B cell (primary cell): ENCODE measurements at regions not wholly inside any gene's neighbourhood (a gene's known extent, or its start where the extent isn't known, plus 50 kb on each side); places are given as distances from the start of the nearest gene placed in this dataset.
"Not testable (repeated sequence)": the region's sequence is repeated elsewhere in the genome, so short reads cannot be mapped to it uniquely, and the experiment has no call there.

Experiments used
- ATAC-seq: fragments of 200-7000 bp; cut with Tn5 transposase; one replicate; pipeline ENCODE4 v1.10.0; 2021; ENCODE audit warnings: low read depth, mild to moderate bottlenecking, moderate number of reproducible peaks, moderate library complexity
- CTCF ChIA-PET: fragments of 350-600 bp; sonication (Branson Sonifier 250); formaldehyde crosslinking; loops from one replicate; lab custom pipeline; 2021; ENCODE audit warnings: antibody characterized with exemption, inconsistent platforms; lab: Charles Lee
- POLR2A ChIA-PET: fragments of 350-600 bp; sonication (Branson Sonifier 250); formaldehyde crosslinking; loops from one replicate; lab custom pipeline; 2021; ENCODE audit warnings: antibody characterized with exemption; lab: Charles Lee
- DNase-seq: peaks from one replicate; pipeline ENCODE4 v3.0.0; 2013
- H2AFZ ChIP-seq: 2 replicates; pipeline ENCODE4 v1.6.1; 2012; ENCODE audit warnings: mild to moderate bottlenecking, low read depth, low read length; ENCODE audit not compliant: insufficient read depth, poor library complexity, severe bottlenecking
- H3K27ac ChIP-seq, 2 donors: 1 replicate in 1 of 2; 2 replicates in 1 of 2; pipeline ENCODE4 v1.5.1; 2012 to 2013; ENCODE audit warnings: low read length in 2 of 2, mild to moderate bottlenecking in 2 of 2, moderate library complexity in 1 of 2
- H3K27me3 ChIP-seq, 4 experiments: fragments of 200-600 bp in 1 of 4; sonication (generic) in 1 of 4; replicated peaks in 1 of 4; 1 replicate in 2 of 4; 2 replicates in 2 of 4; pipeline versions ENCODE4 v1.6.1 to v1.7.0; 2013 to 2016; ENCODE audit warnings: low read length in 3 of 4, mild to moderate bottlenecking in 2 of 4, mixed read lengths in 1 of 4, moderate library complexity in 1 of 4; ENCODE audit not compliant: insufficient read depth in 4 of 4, control insufficient read depth in 3 of 4; ENCODE audit errors: control extremely low read depth in 1 of 4
- H3K36me3 ChIP-seq, 2 experiments: replicated peaks in 1 of 2; 1 replicate in 1 of 2; 2 replicates in 1 of 2; pipeline versions ENCODE4 v1.6.1 to v1.7.1; 2013; ENCODE audit warnings: low read length in 1 of 2; ENCODE audit not compliant: insufficient read depth in 2 of 2, control insufficient read depth in 1 of 2; ENCODE audit errors: control extremely low read depth in 1 of 2, extremely low read depth in 1 of 2
- H3K4me1 ChIP-seq, 2 donors: fragments of 200-600 bp in 1 of 2; sonication (generic) in 1 of 2; 1 replicate in 1 of 2; 2 replicates in 1 of 2; pipeline versions ENCODE4 v1.5.1 to v1.6.1; 2013 to 2017; ENCODE audit warnings: low read length in 2 of 2; ENCODE audit not compliant: control insufficient read depth in 2 of 2, insufficient read depth in 2 of 2
- H3K4me2 ChIP-seq: replicated peaks from 2 replicates; pipeline ENCODE3; 2012; ENCODE audit warnings: mild to moderate bottlenecking, low read depth, low read length; ENCODE audit not compliant: poor library complexity, severe bottlenecking
- H3K4me3 ChIP-seq, 5 experiments: fragments of 200-600 bp in 1 of 5; sonication (generic) in 1 of 5; 1 replicate in 3 of 5; 2 replicates in 2 of 5; pipeline versions ENCODE4 v1.5.1 to v1.7.0; 2011 to 2016; ENCODE audit warnings: low read length in 4 of 5, mild to moderate bottlenecking in 4 of 5, low read depth in 2 of 5, control low read depth in 1 of 5, moderate library complexity in 1 of 5; ENCODE audit not compliant: insufficient read depth in 1 of 5; ENCODE audit errors: control extremely low read depth in 1 of 5, extremely low read depth in 1 of 5
- H3K79me2 ChIP-seq: fragments of 200-600 bp; sonication (generic); one replicate; pipeline ENCODE4 v1.6.0; 2016; ENCODE audit warnings: low read length; ENCODE audit not compliant: control insufficient read depth, insufficient read depth
- H3K9ac ChIP-seq: fragments of 200-600 bp; sonication (generic); 2 replicates; pipeline ENCODE4 v1.6.1; 2017; ENCODE audit warnings: mild to moderate bottlenecking, low read length, moderate library complexity
- H3K9me3 ChIP-seq, 3 donors: one replicate each; pipeline versions ENCODE4 v1.6.1 to v1.7.1; 2013; ENCODE audit warnings: low read length in 2 of 3; ENCODE audit not compliant: control insufficient read depth in 2 of 3, insufficient read depth in 1 of 3; ENCODE audit errors: control extremely low read depth in 1 of 3
- H4K20me1 ChIP-seq: 2 replicates; pipeline ENCODE4 v1.6.0; 2012; ENCODE audit warnings: mild to moderate bottlenecking, low read length; ENCODE audit not compliant: insufficient read depth, control insufficient read depth, poor library complexity, severe bottlenecking
- H3K27ac Mint-ChIP-seq: one replicate; pipeline ENCODE4 v1.8.0; 2021; ENCODE audit warnings: mixed read lengths
- H3K27me3 Mint-ChIP-seq: one replicate; pipeline ENCODE4 v1.8.0; 2021; ENCODE audit warnings: mixed read lengths
- H3K4me1 Mint-ChIP-seq: one replicate; pipeline ENCODE4 v1.8.0; 2021; ENCODE audit warnings: mixed read lengths
- H3K4me3 Mint-ChIP-seq: one replicate; pipeline ENCODE4 v1.8.0; 2021; ENCODE audit warnings: mixed read lengths
- H3K9me3 Mint-ChIP-seq: one replicate; pipeline ENCODE4 v1.8.0; 2022; ENCODE audit warnings: mixed read lengths; ENCODE audit not compliant: insufficient read depth
- EZH2 ChIP-seq: IDR thresholded peaks from 2 replicates; pipeline ENCODE4 v1.6.1; 2012; ENCODE audit warnings: borderline replicate concordance, low read depth, mild to moderate bottlenecking, moderate library complexity, low read length; ENCODE audit not compliant: insufficient read depth, poor library complexity, severe bottlenecking
- WGBS: methylation state at CpG from one replicate; pipeline ENCODE4 v1.1.5; 2013; ENCODE audit warnings: missing lambda C conversion rate; ENCODE audit not compliant: insufficient coverage; 5-methylcytosine and 5-hydroxymethylcytosine counted together
- intact Hi-C: fragments of 100-400 bp; cut with micrococcal nuclease; formaldehyde crosslinking; loops from one replicate; pipeline ENCODE4 v1.10.0; 2022
- TF ChIP-seq, protein P1 (sequence below): fragments of 200-600 bp; IDR thresholded peaks from one replicate; pipeline ENCODE4 v1.8.0; 2022; ENCODE audit warnings: antibody characterized with exemption, mild to moderate bottlenecking

DNA sequence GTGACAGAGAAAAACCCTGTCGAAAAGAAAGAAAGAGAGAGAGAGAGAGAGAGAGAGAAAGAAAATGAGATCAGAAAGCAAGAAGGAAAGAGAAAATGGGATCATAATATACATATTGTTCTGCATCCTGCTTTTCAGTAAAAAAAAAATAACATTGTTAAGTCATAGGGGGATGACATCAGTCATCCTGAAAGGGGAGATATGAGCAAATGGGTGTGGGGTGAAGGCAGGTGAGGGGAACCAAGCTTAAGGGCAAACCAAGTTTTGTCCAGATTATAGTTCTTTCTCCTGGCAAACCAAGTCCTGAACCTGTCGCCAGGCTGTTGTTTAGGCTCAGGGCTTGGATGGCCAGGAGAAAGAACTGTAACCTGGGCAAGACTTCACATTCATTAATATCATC, 92.6 kb upstream of the TMTC4 start:
- CTCF ChIA-PET = no interaction called here
- Histone ChIP-seq H3K79me2 (no peaks in the 10 kb centered on the region), H4K20me1 (no peaks in the 10 kb centered on the region), H3K27me3 (no peaks in the 10 kb centered on the region), H3K36me3 (no peaks in the 10 kb centered on the region), H3K4me1 (no peaks in the 10 kb centered on the region), H3K27ac (no peak overlapping the region), H3K9ac (no peak overlapping the region), H3K4me2 (no peak overlapping the region), H3K4me3 (no peak overlapping the region), H3K9me3 (peaks cover 0 to 9% (median 0%) of the 10 kb centered on the region in 3 donors), H2AFZ (no peak overlapping the region)
- Mint-ChIP-seq H3K4me1 (no peaks in the 10 kb centered on the region), H3K27me3 (peaks cover 3% of the 10 kb centered on the region), H3K27ac (no peak overlapping the region), H3K9me3 (peaks cover 2% of the 10 kb centered on the region), H3K4me3 (no peak overlapping the region)
- TF ChIP-seq, protein P1, sequence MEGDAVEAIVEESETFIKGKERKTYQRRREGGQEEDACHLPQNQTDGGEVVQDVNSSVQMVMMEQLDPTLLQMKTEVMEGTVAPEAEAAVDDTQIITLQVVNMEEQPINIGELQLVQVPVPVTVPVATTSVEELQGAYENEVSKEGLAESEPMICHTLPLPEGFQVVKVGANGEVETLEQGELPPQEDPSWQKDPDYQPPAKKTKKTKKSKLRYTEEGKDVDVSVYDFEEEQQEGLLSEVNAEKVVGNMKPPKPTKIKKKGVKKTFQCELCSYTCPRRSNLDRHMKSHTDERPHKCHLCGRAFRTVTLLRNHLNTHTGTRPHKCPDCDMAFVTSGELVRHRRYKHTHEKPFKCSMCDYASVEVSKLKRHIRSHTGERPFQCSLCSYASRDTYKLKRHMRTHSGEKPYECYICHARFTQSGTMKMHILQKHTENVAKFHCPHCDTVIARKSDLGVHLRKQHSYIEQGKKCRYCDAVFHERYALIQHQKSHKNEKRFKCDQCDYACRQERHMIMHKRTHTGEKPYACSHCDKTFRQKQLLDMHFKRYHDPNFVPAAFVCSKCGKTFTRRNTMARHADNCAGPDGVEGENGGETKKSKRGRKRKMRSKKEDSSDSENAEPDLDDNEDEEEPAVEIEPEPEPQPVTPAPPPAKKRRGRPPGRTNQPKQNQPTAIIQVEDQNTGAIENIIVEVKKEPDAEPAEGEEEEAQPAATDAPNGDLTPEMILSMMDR = no peak
- no peak for TF ChIP-seq EZH2
- DNase-seq (no peak), ATAC-seq (no peak)
- POLR2A ChIA-PET = no interaction called here
- intact Hi-C loops = no loop called here
- whole genome bisulfite sequencing = 86% methylated on average over 1 of the region's 2 CpGs

DNA sequence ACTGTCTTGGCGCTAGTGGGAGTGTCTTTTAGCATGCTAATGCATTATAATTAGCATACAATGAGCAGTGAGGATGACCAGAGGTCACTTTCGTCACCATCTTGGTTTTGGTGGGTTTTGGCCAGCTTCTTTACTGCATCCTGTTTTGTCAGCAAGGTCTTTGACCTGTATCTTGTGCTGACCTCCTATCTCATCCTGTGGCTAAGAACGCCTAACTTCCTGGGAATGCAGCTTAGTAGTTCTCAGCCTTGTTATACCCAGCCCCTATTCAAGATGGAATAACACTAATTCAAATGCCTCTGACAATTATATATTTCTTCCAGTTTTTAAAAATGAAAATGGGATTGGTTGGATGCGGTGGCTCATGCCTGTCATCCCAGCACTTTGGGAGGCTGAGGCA, 92.0 kb upstream of the TMTC4 start:
- CTCF ChIA-PET, H3K9me3 Mint-ChIP-seq, POLR2A ChIA-PET: not testable (repeated sequence)

More for the DNA sequence above, 92.0 kb upstream of the TMTC4 start:
- H3K4me3 Mint-ChIP-seq, H3K27me3 ChIP-seq, H3K4me1 ChIP-seq, H3K36me3 ChIP-seq, H2AFZ ChIP-seq, ATAC-seq, H3K9me3 ChIP-seq, H3K27ac Mint-ChIP-seq, H3K27ac ChIP-seq, H3K4me1 Mint-ChIP-seq, H3K4me2 ChIP-seq, H4K20me1 ChIP-seq, H3K27me3 Mint-ChIP-seq, H3K9ac ChIP-seq, DNase-seq, H3K4me3 ChIP-seq, H3K79me2 ChIP-seq, intact Hi-C loops: not testable (repeated sequence)
- 86% methylated on average over 1 of the region's 4 CpGs for WGBS
